Stimulated activated naive CD4-positive, alpha-beta T cell (primary cell): ENCODE measurements at regions not wholly inside any gene's neighbourhood (a gene's known extent, or its start where the extent isn't known, plus 50 kb on each side); places are given as distances from the start of the nearest gene placed in this dataset.

Experiments
- DNase-seq, 6 experiments: peaks; one replicate each; lab custom pipeline; 2025; lab: John Stamatoyannopoulos, UW

- DNase-seq, result no peak
Measured at GRCh38 chr4:41883988-41884734, 51.1 kb upstream of the TMEM33 start.

GRCh38 chr4:41882625-41883347 lies 52.4 kb upstream of the TMEM33 start:
- peak; percentile 8 to 56 (median 27) for DNase-seq

DNA sequence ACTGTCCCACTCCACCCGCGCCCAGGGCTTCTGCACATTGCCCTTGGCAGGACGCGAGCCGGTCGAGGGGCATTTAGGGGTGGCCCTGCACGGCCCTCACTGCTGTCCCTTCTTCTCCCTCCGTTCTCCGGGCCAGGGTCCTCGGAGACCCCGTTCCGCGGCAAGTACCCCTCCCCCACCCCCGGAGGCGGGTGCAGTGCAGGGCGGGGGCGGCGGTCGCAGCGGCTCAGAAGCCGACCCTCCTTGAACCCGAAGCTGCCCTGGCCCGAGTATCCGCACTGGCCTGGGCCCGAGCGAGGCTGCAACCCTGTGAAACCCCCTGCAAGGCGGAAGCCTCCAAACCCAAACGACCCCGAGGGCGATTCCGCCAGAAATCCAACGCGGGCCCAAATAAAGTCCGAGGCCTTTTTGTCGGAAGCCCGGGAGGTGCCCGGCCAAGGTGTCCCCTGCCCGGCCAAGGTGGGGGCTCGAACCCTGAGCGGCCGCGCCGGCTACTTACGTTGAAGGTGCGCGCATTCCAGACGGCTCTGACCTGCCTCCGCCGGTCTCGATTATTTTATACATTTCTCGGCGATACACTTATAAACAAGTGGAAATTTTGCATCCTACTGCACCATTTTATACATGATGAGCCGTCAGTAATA lies 53.1 kb upstream of the TMEM33 start:
- DNase-seq, result no peak

- DNase-seq, result no peak
Measured at GRCh38 chr4:41880840-41881831, 54.1 kb upstream of the TMEM33 start.

- no peak for DNase-seq
Measured at GRCh38 chr4:41880022-41880837, 55.0 kb upstream of the TMEM33 start.

GRCh38 chr4:41879552-41879951 lies 55.7 kb upstream of the TMEM33 start:
- DNase-seq, result no peak

DNA sequence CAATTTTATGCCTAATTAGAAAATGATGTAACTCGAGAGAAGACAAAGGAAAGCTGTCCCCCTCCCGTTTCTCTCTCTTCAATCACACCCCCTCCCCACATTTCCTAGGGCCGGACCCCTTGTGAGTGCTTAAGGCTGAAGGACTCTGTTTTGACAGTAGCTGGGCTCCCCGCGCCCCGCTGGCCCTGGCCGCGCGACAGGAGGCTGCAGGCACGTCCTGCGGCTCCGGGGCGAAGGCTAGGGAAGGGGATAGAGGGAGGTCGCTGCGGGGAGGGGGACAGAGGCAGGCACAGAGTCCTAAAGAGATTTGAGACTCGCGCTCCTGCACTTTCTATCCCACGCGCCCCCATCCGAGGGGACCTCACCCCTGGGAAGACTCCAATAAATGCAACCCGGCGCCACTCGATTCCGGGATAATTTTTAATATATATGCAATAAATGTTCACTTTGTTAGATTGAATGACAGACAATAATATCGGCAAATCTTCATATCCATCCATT lies 56.2 kb upstream of the TMEM33 start:
- no peak for DNase-seq

- no peak for DNase-seq
Measured at GRCh38 chr4:41878170-41878969, 56.9 kb upstream of the TMEM33 start.

DNA sequence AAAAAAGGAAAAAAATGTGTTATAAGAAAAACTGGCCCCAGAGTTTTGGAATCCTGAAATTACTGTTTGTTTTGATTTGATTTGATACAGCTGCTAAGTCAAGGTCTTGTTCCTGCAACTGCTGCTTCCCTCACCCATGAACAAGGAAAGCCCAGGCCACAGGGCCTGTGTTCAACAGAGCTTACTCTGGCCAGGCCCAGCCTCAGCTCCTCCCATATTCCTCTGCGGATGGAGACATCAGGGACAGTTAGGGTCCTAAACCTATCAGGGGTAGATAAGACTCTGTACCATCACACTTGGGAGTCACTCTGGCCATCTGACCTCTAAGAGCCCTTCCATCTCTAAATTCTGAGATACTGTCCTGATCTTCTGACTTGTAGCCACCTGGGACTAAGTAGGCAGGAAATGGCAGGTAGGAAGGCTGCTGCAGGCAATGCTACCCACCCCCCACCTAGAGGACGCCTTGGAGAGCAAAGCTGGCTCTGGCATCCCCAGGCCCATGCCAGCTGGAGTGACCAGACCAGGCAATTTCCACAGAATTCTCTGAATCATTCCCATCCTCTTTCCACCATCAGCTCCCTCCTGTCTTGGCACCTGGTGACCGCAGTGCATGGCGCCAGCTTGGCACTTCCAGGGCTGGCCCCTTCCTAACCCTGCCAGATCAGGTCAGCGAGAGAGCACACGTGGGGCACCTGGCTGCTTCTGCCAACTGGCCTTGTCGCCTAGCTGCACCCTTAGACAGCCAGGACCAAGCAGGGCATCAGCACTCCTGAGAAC lies 58.0 kb upstream of the TMEM33 start:
- no peak for DNase-seq

DNA sequence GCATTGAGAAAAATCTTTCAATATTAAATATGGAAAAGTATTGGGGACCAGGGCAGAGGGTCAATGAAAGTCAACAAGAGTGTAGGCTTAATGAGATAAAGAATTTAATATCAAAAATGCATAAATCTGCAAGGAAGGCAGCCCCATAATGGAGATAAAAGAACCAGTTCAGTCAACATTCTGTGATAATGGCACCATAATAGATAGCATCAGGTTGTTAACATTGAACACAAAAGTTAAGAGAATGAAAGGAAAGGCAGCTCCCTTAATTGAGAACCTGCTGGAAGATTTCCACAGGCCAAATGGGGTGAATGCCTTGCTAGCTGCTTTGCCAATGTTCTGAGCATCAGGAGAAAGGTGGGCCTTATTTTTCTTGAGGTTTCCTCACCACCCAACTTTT lies 60.4 kb upstream of the TMEM33 start:
- DNase-seq, result no peak

DNA sequence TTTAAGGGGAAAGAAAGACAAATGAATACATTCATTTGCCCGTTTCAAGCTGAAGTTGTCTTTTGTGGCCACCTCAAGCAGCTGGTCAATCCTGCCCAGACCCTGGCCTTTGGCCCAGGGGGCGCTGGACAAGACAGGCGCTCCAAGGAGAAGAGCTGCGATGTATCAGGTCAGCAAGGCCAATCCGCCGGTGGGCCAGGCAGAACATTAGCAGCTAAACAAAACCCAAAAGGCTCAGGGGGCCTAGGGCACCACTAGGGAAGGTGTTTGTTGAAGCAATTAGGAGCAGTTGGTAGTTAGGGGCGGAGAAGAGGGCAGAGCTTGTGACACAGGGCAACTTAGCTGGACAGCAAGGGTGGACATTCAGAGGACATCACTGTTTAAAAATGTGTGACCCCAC lies 60.8 kb upstream of the TMEM33 start:
- DNase-seq, result no peak

DNA sequence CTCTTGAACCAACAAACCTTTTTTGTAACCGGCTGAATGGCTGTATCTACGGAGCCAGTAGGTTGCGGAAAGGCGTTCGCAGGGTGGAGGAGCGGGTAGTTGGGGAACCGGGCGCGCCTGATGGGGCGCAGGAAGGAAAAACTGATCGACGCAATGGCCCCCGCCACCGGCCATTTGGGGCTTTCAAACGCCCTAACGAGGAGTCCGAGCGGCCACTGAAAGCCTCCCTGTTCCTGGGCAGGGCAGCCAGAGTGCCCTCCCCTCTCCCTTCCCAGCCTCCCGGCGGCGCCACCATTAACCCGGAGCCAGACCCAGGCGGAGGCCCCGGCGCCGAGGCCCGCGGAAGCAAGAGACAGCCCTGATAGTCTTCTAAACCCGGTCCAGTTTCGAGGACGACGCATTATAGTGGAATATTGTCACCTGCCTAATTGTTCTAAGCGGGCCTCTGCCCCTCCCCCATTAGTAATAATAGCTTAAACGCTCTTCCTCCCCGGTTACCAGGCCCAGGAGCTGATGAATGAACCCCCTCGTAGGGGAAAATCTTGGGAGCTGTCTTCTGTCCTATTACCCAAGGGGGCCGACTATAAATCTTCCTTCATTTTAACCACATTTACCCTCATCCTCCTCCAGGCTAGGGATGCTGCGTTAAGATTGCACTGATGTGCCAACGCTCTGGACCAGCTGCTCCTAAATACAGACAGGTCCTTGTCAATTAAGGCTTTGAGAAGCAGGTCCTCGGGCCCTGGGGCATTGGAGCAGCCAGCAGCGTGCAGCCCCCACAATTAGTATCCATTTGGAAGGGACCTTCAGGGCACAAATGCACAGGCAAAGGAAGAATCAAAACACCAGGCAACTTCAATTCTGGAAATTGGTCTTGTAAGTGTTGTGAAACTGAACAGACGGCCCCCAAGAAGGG lies 61.6 kb upstream of the TMEM33 start:
- no peak for DNase-seq

DNA sequence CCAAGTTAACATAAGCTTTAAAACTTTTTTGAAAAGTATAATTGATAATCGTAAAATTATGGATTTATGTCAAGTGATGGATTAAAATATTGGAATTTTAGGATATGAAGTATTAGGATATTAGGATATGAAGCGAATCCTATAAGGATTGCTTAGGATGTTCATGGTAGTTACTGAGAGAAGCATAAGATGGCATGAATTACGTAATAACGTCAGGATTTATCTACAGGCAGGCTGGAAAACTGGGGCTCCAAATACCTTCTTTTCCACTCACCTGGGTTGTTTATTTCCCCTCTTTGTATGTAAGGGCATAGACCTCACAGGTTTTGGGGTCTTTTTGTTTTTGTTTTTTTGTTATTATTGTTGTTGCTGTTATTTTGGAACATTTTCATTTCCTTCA lies 65.2 kb upstream of the TMEM33 start:
- no peak for DNase-seq

GRCh38 chr4:41866799-41867677 lies 68.2 kb upstream of the TMEM33 start:
- DNase-seq, result no peak

DNA sequence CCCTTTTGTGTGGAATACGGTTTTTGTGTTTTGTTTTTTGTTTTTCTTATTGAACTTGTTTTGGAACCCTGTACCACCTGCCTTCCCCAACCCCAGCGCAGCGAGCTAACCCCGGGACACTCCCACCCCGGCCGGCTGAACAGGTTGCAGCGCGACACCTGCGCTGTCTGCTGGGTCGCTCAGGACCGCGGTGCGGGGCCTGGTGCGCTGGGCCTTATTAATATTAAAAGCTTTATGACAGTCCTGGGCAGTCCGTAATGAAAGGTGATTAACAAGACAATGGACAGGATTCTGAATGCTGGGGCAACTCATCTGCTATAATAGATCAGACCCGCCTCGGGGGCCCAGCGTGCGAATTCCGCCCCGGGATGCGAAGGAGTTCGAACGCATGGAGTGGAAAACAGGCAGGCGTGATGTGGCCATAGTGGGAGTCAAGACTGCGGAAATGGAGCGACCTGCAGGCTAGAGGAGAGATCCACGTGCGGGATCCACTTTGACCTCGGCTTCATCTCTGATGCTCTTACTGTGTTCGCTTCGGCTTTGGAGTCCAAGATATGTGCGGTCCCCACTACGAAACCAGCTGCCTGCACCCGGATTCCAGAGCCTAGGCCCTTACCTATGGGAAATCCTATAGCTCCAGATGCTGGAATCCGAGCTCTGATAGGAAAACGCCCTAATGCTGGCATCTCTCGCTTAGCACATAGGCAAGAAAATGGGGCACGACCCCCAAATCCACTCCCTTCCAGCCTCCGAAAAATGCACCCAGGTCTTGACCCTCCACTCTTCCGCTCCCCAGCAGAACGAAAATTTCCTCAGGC lies 69.0 kb upstream of the TMEM33 start:
- no peak for DNase-seq

DNA sequence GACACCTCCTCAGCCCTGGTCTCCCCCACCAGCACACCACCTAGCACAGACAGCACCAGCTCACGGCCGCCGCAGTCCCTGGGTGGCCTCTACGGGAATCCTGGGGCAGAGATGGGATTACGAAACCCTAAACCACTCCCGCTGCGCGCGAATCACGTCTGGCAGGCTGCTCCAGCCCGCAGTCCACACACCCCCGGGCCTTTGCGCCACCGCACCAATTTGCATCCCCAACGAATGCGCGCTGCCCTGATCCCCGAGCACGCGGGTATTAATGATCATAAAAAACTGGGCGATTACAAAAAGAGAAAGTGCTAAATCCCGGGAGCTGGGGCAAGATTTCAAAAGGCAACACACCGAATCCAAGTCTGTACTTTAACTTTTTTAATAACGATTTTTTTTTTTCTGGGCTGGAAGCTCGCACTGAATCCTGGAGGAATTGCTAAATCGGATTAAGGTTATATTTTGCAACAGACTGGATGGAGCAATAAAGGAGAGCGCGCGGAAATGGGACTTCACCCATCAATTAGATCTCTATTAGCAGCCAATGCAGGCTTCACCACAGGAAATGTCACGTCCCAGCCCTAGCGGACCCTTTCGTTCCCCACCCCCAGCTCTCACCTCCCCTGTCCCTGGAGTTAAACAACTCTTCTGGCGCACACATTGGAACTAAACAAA lies 69.8 kb upstream of the TMEM33 start:
- no peak for DNase-seq
